Caco-2 (cell line): ENCODE measurements at regions not wholly inside any gene's neighbourhood (a gene's known extent, or its start where the extent isn't known, plus 50 kb on each side); places are given as distances from the start of the nearest gene placed in this dataset.

ENCODE experiments used
- BruUV-seq: library from RNA; stranded (reverse); fragments of 400-500 nt; replicated peaks from 2 replicates; lab custom pipeline; 2021; lab: Mats Ljungman, UMichigan
- CTCF ChIA-PET: fragments of 300-600 bp; sonication (Branson Sonifier 250); formaldehyde crosslinking; loops from one replicate; lab custom pipeline; 2022; ENCODE audit warnings: antibody characterized with exemption; lab: Charles Lee
- POLR2A ChIA-PET: fragments of 300-600 bp; sonication (Branson Sonifier 250); formaldehyde crosslinking; loops from one replicate; lab custom pipeline; 2022; ENCODE audit warnings: antibody characterized with exemption; lab: Charles Lee
- DNase-seq, 2 experiments: peaks; one replicate each; pipeline versions ENCODE4 v3.0.0 to v3.0.0-alpha.2; 2020 to 2022
- H3K27me3 ChIP-seq: replicated peaks from 2 replicates; pipeline ENCODE4 v1.6.0; 2011; ENCODE audit warnings: low read length; ENCODE audit not compliant: control insufficient read depth, insufficient read depth
- H3K36me3 ChIP-seq: 2 replicates; pipeline ENCODE4 v1.5.1; 2011; ENCODE audit warnings: low read length; ENCODE audit not compliant: control insufficient read depth, insufficient read depth
- H3K4me1 ChIP-seq: fragments of 250-450 bp; sonication (Bioruptor Pico); 2 replicates; pipeline ENCODE4 v1.5.1; 2020; ENCODE audit warnings: mild to moderate bottlenecking
- H3K4me3 ChIP-seq: 2 replicates; pipeline ENCODE4 v1.5.1; 2011; ENCODE audit warnings: low read depth, mild to moderate bottlenecking, control low read depth, low read length
- H3K9me3 ChIP-seq: fragments of 250-450 bp; sonication (Bioruptor Pico); 2 replicates; pipeline ENCODE4 v1.5.1; 2020; ENCODE audit warnings: mild to moderate bottlenecking, moderate library complexity
- H3K27ac Mint-ChIP-seq: one replicate; pipeline ENCODE4 v1.8.0; 2022; ENCODE audit warnings: mixed read lengths; ENCODE audit not compliant: unreplicated experiment
- H3K27me3 Mint-ChIP-seq: one replicate; pipeline ENCODE4 v1.8.0; 2022; ENCODE audit warnings: mixed read lengths; ENCODE audit not compliant: insufficient read depth, unreplicated experiment
- H3K36me3 Mint-ChIP-seq: one replicate; pipeline ENCODE4 v1.8.0; 2022; ENCODE audit warnings: mild to moderate bottlenecking, mixed read lengths; ENCODE audit not compliant: insufficient read depth, unreplicated experiment
- H3K4me1 Mint-ChIP-seq: one replicate; pipeline ENCODE4 v1.8.0; 2022; ENCODE audit warnings: low read depth, mixed read lengths; ENCODE audit not compliant: unreplicated experiment
- H3K4me3 Mint-ChIP-seq: one replicate; pipeline ENCODE4 v1.8.0; 2022; ENCODE audit warnings: mild to moderate bottlenecking, moderate library complexity, mixed read lengths; ENCODE audit not compliant: unreplicated experiment
- H3K9me3 Mint-ChIP-seq: one replicate; pipeline ENCODE4 v1.8.0; 2022; ENCODE audit warnings: mixed read lengths; ENCODE audit not compliant: unreplicated experiment
- intact Hi-C: fragments of 100-400 bp; cut with micrococcal nuclease; formaldehyde crosslinking; loops from one replicate; pipeline ENCODE4 v1.10.0; 2022; ENCODE audit not compliant: unreplicated experiment
- TF ChIP-seq, protein P1 (sequence below), 2 experiments: fragments of 200-600 bp in 1 of 2; IDR thresholded peaks; 1 replicate in 1 of 2; 2 replicates in 1 of 2; pipeline versions ENCODE4 v1.5.1 to v1.8.0; 2011 to 2022; ENCODE audit warnings: antibody characterized with exemption in 1 of 2, control low read depth in 1 of 2, inconsistent platforms in 1 of 2, low read depth in 1 of 2, low read length in 1 of 2, mild to moderate bottlenecking in 1 of 2, moderate library complexity in 1 of 2; ENCODE audit not compliant: insufficient read depth in 1 of 2, severe bottlenecking in 1 of 2, unreplicated experiment in 1 of 2

DNA sequence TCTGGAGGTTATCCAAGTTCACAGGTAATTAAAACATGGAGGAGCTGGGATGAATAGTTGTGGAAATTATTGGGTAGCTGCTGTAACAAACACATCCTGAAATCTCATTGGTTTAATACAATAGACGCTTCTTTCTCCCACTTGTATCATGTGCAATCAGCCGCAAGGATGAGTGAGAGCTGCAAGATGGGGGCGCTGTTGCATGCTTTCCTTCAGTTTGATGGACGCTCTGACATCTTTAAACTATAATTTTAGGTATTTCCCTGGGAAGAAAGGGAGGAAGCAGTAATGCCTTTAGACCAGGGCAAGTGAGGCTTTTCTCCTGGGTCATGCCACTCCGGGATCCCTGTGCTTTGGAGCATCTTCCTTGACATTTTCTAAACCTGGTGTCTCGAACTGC, 178.7 kb downstream of the PAWR start:
- CTCF ChIA-PET: interaction anchor here (1.0 to 1.1 kb wide), 2 partner anchors 18 to 35 kb away, joined by 3 to 4 read pairs; no protein-coding TSS in a partner anchor
- H3K4me3 ChIP-seq: no peak overlapping the region
- BruUV-seq: no TSS peak
- H3K27ac Mint-ChIP-seq: peak overlapping the region; percentile 48
- TF ChIP-seq, protein P1, sequence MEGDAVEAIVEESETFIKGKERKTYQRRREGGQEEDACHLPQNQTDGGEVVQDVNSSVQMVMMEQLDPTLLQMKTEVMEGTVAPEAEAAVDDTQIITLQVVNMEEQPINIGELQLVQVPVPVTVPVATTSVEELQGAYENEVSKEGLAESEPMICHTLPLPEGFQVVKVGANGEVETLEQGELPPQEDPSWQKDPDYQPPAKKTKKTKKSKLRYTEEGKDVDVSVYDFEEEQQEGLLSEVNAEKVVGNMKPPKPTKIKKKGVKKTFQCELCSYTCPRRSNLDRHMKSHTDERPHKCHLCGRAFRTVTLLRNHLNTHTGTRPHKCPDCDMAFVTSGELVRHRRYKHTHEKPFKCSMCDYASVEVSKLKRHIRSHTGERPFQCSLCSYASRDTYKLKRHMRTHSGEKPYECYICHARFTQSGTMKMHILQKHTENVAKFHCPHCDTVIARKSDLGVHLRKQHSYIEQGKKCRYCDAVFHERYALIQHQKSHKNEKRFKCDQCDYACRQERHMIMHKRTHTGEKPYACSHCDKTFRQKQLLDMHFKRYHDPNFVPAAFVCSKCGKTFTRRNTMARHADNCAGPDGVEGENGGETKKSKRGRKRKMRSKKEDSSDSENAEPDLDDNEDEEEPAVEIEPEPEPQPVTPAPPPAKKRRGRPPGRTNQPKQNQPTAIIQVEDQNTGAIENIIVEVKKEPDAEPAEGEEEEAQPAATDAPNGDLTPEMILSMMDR (IDR thresholded peaks at IDR 0.05; ENCODE audit: insufficient read depth in 1 of 2, low read depth in 1 of 2, low read length in 1 of 2, severe bottlenecking in 1 of 2, unreplicated experiment in 1 of 2): peak in 1 of 2 experiments; percentile 11
- POLR2A ChIA-PET: no interaction called here
- no peaks in the 10 kb centered on the region for H3K36me3 ChIP-seq
- no peak overlapping the region for H3K4me3 Mint-ChIP-seq
- no peaks in the 10 kb centered on the region for H3K27me3 Mint-ChIP-seq
- peaks cover 23% of the 10 kb centered on the region for H3K9me3 Mint-ChIP-seq
- no peaks in the 10 kb centered on the region for H3K27me3 ChIP-seq
- no peaks in the 10 kb centered on the region for H3K9me3 ChIP-seq
- H3K36me3 Mint-ChIP-seq: peaks cover 41% of the 10 kb centered on the region
- no peaks in the 10 kb centered on the region for H3K4me1 Mint-ChIP-seq
- DNase-seq: peak in 1 of 2 experiments; percentile 12
- intact Hi-C loops: loop anchor here (2.0 kb wide), 1 partner anchor 35 kb away; no protein-coding TSS in a partner anchor
- no peaks in the 10 kb centered on the region for H3K4me1 ChIP-seq

GRCh38 chr12:79508622-79509021, 182.1 kb downstream of the PAWR start:
- CTCF ChIA-PET: interaction anchor here (1.1 kb wide), 1 partner anchor 182 kb away, joined by 3 read pairs; the partner anchor contains the start of gene PAWR
- Mint-ChIP-seq H3K4me1 (no peaks in the 10 kb centered on the region), H3K27me3 (no peaks in the 10 kb centered on the region), H3K27ac (no peak overlapping the region), H3K9me3 (peaks cover 10% of the 10 kb centered on the region), H3K4me3 (no peak overlapping the region), H3K36me3 (peaks cover 46% of the 10 kb centered on the region)
- H3K9me3 ChIP-seq: no peaks in the 10 kb centered on the region
- POLR2A ChIA-PET: no interaction called here
- H3K4me1 ChIP-seq: no peaks in the 10 kb centered on the region
- no peaks in the 10 kb centered on the region for H3K27me3 ChIP-seq
- H3K36me3 ChIP-seq: no peaks in the 10 kb centered on the region
- intact Hi-C loops: no loop called here
- no peak overlapping the region for H3K4me3 ChIP-seq
- TF ChIP-seq, protein P1 (IDR thresholded peaks at IDR 0.05; ENCODE audit: insufficient read depth in 1 of 2, low read depth in 1 of 2, low read length in 1 of 2, severe bottlenecking in 1 of 2, unreplicated experiment in 1 of 2): no peak
- no peak for DNase-seq
- no TSS peak for BruUV-seq
